Breast epithelium (tissue), 3 donors: ENCODE measurements at regions not wholly inside any gene's neighbourhood (a gene's known extent, or its start where the extent isn't known, plus 50 kb on each side); places are given as distances from the start of the nearest gene placed in this dataset.

Source experiments
- POLR2A ChIP-seq: fragments of 450-650 bp; IDR thresholded peaks from one replicate; pipeline ENCODE4 v1.6.1; 2016; ENCODE audit warnings: antibody characterized with exemption, mild to moderate bottlenecking, moderate library complexity
- POLR2AphosphoS5 ChIP-seq, 3 donors: sonication (generic); formaldehyde crosslinking; IDR thresholded peaks; one replicate each; pipeline ENCODE4 v1.6.1; 2017; ENCODE audit warnings: antibody characterized with exemption in 3 of 3
- TF ChIP-seq, protein P1 (sequence below), 3 donors: fragments of 450-650 bp; IDR thresholded peaks; one replicate each; pipeline ENCODE4 v1.5.1; 2016 to 2017; ENCODE audit warnings: antibody characterized with exemption in 3 of 3, mild to moderate bottlenecking in 3 of 3, moderate library complexity in 3 of 3

DNA sequence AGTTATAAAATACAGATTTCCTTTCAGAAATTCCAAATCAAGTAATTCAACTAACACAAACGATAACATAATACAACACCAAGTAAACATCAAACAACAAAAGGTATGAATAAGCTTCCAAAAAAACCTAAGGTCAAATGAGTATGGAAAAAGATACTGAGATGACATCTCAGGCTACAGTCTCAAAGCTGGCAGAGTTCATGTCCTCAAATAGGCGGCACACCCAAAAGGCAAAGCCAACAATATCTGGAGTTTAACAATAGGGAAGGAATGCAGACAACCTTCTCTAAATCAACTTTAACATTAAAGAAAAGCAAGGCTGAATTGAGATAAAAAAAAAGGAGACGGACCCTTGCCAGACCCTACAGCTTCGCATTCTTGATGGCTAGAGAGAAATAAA lies 346.6 kb downstream of the RSL24D1 start:
- TF ChIP-seq, protein P1, sequence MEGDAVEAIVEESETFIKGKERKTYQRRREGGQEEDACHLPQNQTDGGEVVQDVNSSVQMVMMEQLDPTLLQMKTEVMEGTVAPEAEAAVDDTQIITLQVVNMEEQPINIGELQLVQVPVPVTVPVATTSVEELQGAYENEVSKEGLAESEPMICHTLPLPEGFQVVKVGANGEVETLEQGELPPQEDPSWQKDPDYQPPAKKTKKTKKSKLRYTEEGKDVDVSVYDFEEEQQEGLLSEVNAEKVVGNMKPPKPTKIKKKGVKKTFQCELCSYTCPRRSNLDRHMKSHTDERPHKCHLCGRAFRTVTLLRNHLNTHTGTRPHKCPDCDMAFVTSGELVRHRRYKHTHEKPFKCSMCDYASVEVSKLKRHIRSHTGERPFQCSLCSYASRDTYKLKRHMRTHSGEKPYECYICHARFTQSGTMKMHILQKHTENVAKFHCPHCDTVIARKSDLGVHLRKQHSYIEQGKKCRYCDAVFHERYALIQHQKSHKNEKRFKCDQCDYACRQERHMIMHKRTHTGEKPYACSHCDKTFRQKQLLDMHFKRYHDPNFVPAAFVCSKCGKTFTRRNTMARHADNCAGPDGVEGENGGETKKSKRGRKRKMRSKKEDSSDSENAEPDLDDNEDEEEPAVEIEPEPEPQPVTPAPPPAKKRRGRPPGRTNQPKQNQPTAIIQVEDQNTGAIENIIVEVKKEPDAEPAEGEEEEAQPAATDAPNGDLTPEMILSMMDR (IDR thresholded peaks at IDR 0.05): no peak
- no peak for TF ChIP-seq POLR2AphosphoS5 (IDR thresholded peaks at IDR 0.05)
- TF ChIP-seq POLR2A: no peak
